Epithelial cell of esophagus (primary cell): ENCODE measurements at regions not wholly inside any gene's neighbourhood (a gene's known extent, or its start where the extent isn't known, plus 50 kb on each side); places are given as distances from the start of the nearest gene placed in this dataset.

Experiments used
- DNase-seq: peaks from one replicate; pipeline ENCODE4 v3.0.0; 2010; ENCODE audit warnings: low read depth
- H3K4me3 ChIP-seq: 2 replicates; pipeline ENCODE4 v1.5.1; 2011; ENCODE audit warnings: mild to moderate bottlenecking, low read length, control low read depth
- TF ChIP-seq, protein P1 (sequence below): IDR thresholded peaks from 2 replicates; pipeline ENCODE4 v1.5.1; 2011; ENCODE audit warnings: low read depth, mild to moderate bottlenecking, low read length, control low read depth, inconsistent platforms; ENCODE audit not compliant: insufficient read depth; ENCODE audit errors: missing control alignments

DNA sequence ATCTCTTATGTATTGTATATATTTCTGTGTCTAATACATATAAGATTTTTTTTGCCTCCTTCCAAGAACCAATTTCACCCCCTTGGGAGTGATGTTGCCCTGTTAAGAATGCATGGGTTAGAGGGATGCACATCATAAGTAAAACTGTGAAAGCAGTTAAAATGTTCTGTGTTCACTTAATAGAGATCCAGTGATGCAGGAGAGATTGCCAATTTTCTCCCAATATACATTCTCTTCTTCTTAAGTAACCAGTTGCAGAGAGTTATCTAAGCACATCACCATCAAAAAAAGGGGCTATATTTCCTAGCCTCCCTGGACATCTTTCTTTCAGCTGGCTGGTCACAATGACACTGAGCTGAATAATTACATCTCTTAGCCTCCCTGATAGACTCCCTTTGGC is 307.0 kb downstream of the OSTF1 start:
- no peak overlapping the region for H3K4me3 ChIP-seq
- TF ChIP-seq, protein P1, sequence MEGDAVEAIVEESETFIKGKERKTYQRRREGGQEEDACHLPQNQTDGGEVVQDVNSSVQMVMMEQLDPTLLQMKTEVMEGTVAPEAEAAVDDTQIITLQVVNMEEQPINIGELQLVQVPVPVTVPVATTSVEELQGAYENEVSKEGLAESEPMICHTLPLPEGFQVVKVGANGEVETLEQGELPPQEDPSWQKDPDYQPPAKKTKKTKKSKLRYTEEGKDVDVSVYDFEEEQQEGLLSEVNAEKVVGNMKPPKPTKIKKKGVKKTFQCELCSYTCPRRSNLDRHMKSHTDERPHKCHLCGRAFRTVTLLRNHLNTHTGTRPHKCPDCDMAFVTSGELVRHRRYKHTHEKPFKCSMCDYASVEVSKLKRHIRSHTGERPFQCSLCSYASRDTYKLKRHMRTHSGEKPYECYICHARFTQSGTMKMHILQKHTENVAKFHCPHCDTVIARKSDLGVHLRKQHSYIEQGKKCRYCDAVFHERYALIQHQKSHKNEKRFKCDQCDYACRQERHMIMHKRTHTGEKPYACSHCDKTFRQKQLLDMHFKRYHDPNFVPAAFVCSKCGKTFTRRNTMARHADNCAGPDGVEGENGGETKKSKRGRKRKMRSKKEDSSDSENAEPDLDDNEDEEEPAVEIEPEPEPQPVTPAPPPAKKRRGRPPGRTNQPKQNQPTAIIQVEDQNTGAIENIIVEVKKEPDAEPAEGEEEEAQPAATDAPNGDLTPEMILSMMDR = no peak
- no peak for DNase-seq

DNA sequence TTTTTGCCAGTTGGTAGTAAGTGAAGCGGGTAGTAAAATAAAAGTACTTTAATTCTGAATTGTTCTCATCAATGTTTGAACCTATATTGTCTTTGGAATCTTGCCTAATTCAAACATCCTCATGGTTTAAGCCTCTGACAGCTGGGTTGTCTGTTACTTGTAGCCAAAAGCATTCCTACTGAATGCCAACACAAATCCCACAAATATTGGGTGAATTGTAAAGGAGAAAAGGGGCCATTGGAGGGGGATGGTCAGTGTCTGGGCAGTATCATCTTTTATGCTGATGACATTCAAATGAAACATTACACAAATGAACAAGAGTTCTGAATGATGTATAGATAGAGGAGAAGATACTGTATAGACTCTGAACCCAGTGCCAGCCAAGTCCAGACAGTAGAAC is 309.5 kb downstream of the OSTF1 start:
- no peak for DNase-seq
- TF ChIP-seq, protein P1 = no peak
- no peak overlapping the region for H3K4me3 ChIP-seq

- no peak overlapping the region for H3K4me3 ChIP-seq
- TF ChIP-seq, protein P1 = no peak
- no peak for DNase-seq
These were observed 320.1 kb downstream of the OSTF1 start for GRCh38 chr9:75408391-75408790.

DNA sequence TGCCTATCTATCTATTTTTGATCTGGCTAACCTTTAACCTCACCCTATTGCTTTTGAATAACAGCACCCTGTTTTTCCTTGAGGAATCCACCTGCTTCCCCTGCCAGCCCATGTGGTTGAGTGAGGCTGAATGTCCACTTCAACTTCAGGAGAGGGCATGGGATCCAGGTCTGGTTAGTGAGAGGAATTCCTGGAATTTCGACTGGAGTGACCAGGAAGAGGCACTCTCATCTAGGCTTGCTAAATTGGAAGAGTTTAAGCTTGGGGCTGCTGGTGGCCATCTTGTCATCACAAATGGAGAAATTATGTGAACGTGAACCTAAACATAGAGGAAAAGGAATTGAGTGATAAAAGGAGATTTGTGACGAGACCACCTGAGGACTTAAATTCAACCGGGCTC is 322.1 kb downstream of the OSTF1 start:
- TF ChIP-seq, protein P1 = no peak
- no peak overlapping the region for H3K4me3 ChIP-seq
- no peak for DNase-seq

DNA sequence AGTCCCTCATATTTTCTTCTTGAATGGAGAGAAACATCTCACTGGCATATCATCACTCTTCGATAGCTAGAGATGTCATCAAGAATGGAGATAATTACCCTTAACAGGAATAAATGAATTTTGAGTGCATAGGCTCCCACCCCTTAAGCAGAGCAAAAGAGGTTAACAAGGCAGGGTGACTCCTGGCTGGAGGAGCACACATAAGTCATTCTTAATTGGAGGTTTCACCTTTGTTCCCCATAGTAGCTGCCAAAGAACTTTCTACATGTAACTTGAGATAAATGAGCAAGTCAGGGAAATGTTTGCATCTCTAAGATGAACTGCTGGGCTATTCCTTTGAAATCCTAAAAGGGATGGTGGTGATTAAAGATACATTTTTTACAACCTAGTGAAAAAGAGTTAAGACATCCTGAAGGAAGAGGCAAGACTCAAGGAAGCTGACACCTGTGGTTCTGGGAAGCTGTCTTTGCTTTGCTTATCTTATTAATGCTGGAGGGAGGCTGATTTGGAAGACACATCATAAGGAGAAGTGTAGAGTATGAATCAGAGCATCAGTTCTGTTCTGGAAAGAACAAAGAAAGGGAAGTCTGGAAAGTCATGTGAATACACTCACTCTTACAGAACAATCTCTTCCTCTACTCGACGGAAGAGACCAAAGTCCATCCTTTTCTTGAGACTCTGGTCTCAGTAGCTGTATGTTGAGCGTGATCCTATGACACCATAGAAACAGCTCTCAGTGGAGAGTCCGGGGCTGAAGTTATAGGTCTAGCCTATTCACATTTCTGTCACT is 326.3 kb downstream of the OSTF1 start:
- H3K4me3 ChIP-seq = no peak overlapping the region
- TF ChIP-seq, protein P1 = no peak
- DNase-seq = no peak

- TF ChIP-seq, protein P1 = no peak
- no peak overlapping the region for H3K4me3 ChIP-seq
- no peak for DNase-seq
These were observed 329.2 kb downstream of the OSTF1 start for GRCh38 chr9:75417471-75417870.

DNA sequence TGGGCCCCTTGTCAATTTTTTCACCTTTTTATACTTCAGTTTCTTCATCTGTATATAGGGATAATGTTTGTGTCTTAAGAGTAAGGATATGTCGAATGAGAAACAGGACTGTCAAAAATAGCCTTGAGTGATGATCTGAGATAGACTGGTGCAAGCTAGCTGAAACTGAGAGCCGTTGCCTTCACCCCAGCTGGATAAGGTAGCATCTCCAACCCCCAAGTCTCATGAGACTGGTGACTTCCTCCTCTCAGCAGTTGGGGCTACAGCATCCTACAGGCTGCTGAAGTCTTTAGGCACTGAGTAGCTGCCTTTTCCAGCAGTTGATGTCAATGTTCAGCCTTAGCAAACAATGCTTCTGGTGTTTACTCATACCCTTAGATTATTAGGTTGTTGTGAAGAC is 330.2 kb downstream of the OSTF1 start:
- no peak overlapping the region for H3K4me3 ChIP-seq
- DNase-seq = no peak
- TF ChIP-seq, protein P1 = no peak
